ENCODE measurements at regions not wholly inside any gene's neighbourhood (a gene's known extent, or its start where the extent isn't known, plus 50 kb on each side); places are given as distances from the start of the nearest gene placed in this dataset.

DNA sequence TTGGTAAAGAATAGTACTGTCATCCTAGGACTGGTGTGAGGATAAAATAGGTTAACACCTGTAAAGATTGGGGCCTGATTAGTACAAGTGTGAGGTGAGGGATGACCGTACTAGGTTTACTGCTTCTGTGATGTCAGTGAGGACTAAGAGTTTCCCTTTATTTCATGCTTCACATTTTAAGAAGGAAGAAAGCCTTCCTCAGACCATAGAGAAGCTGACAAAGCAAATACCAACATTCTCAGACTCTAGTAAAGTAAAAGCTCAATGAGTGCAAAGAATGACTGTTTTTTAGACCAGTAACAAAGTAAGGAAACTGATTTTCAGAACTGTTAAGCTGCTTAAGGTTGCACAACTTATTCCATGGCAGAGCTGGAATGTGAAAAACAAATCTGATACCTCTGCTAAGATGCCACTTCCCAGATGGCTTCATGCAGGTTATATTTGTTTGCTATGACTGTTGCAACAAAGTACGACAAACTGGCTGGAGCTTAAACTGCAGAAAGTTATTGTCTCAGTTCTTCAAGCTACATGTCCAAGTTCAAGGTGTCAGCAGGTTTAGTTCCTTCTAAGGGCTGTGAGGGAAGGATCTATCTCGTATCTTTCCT, 354.9 kb downstream of the RSL24D1 start:
- H3K36me3 Mint-ChIP-seq: peaks cover 3% of the 10 kb centered on the region
- H3K27ac Mint-ChIP-seq: no peak overlapping the region
- H3K9me3 Mint-ChIP-seq: peaks cover 0 to 2% (median 2%) of the 10 kb centered on the region in 3 donors
- no peaks in the 10 kb centered on the region for H3K27me3 Mint-ChIP-seq
- H3K4me1 Mint-ChIP-seq: no peaks in the 10 kb centered on the region
- no peak overlapping the region for H3K4me3 Mint-ChIP-seq

DNA sequence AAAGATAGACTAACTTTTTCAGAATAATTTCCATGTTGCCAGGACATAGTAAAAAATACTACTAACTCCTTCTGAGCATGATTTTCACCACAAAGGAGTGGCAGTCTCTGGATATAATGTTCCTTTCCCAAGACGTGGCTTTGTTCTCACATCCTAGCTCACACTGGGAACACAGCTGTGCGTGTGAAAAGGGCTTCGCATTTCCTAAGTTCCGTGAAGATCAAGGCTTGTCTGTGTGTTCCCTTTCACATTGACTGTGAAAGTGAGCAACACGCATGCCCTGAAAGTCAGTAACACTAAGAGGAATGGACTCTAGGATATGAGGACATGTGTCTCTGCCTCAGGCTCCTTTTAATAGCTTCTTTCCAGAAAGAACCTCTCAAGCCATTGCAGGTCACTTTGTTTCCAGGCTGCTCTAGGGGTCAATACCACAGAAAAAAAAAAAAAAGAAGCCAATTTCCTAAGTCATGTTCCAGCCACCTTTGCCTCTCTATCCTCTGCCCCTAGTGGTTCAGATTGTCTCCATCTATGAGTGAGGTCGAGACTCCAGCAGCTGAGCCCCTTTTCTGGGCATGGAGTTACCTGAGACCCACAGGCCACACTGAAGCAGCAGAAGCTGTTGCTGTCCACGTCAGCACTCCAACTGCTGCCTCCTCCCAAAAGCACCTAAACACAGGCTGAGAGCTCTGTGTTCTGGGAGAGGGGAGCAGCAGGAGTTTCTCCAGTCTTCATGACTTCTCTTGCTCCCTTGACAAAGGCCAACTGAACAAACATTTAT, 355.9 kb downstream of the RSL24D1 start:
- no peak overlapping the region for H3K4me3 Mint-ChIP-seq
- peaks cover 0 to 2% (median 0%) of the 10 kb centered on the region in 3 donors for H3K9me3 Mint-ChIP-seq
- peaks cover 3% of the 10 kb centered on the region for H3K36me3 Mint-ChIP-seq
- H3K27me3 Mint-ChIP-seq: no peaks in the 10 kb centered on the region
- no peaks in the 10 kb centered on the region for H3K4me1 Mint-ChIP-seq
- H3K27ac Mint-ChIP-seq: no peak overlapping the region

DNA sequence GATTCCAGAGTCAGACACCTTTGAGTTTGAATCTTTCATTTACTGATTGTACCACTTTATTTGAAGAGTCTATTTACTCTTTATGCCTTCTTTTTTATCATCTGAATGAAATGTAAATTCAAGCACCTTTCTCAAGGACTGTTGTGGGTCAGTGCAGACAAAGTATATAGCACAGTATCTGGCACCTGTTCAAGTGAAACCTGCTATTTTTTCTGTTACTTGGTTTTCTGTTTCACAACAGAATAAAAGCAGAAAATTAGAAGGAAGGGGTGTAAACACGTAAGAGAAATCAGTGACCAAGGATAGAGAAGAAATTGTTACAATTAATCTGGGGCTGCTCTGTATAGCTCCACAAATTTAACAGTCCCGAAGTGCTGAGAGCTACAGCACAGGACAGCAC, 357.4 kb downstream of the RSL24D1 start:
- Mint-ChIP-seq H3K4me3 (no peak overlapping the region), H3K9me3 (peaks cover 0 to 2% (median 0%) of the 10 kb centered on the region in 3 donors), H3K4me1 (no peaks in the 10 kb centered on the region), H3K27me3 (no peaks in the 10 kb centered on the region), H3K27ac (no peak overlapping the region), H3K36me3 (peaks cover 3% of the 10 kb centered on the region)

DNA sequence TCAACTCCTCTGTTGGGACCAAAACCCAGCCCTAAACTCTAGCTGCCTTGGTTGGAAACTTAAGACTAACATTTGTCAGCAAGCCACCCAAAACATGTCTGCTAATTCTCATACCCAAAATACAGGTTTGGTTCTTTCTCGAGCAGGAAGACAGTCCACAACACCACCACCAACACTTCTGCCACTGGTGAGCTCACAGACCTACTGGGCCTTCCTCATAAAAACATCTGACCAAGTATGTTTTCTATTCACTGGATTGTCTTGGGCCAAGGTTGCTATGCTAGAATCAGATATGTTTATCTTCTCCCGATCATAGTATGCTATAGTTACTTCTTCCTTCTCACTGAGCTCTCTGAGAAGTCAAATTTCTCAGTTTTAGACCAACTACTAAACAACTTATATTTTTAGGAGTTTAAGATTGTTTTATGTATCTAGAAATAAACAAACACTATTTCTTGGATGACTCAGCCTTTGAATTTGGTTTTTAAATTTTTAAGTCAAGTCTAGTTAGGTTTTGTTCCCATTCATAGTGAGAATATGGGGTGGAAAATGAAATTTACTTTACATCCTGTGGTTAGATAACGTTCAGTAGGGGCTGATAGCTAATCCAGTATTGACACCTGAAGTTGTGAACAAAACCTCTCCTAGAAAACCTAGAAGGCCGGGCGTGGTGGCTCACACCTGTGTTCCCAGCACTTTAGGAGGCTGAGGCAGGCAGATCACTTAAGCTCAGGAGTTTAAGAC, 360.5 kb downstream of the RSL24D1 start:
- Mint-ChIP-seq H3K27me3 (no peaks in the 10 kb centered on the region), H3K9me3 (peaks cover 0 to 2% (median 0%) of the 10 kb centered on the region in 3 donors), H3K4me1 (no peaks in the 10 kb centered on the region), H3K4me3 (no peak overlapping the region), H3K36me3 (peaks cover 3% of the 10 kb centered on the region), H3K27ac (no peak overlapping the region)

DNA sequence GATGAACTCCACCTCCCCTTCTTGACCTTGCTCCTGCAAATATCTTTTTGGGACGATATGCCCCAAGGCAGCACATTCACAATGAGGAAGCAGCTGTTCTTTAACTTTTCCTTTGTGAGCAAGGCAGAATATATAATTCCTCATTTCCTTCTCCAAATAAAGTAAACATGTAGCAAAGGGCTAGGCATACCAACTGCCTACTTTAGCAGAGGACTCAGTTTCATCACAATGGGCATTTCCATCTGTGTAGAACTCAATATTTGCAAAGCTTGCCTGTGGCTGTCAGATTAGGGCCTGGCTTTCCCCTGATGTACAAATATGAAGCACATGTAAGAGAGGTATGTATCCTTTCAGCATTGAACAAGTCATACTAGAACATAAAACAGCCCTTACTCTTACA, 366.9 kb downstream of the RSL24D1 start:
- Mint-ChIP-seq H3K4me1 (no peaks in the 10 kb centered on the region), H3K36me3 (no peaks in the 10 kb centered on the region), H3K27me3 (no peaks in the 10 kb centered on the region), H3K4me3 (no peak overlapping the region), H3K27ac (no peak overlapping the region), H3K9me3 (peaks cover 0 to 6% (median 2%) of the 10 kb centered on the region in 3 donors)

DNA sequence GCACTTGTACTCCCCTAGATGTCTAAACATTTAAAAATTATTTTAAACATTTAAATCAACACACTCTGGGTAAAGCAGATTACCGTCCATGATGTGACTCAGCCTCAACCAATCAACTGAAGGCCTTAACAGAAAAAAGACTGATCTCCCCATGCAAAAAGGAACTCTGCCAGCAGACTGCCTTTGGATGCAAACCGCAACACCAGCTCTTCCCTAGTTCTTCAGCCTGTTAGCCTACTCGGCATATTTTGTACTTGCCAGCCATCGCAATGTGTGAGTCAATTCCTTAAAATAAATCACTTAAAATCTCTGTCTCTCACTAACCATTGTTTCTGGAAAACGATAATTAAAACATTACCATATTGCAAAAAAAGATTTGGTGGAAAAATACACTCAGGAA, 375.9 kb downstream of the RSL24D1 start:
- Mint-ChIP-seq H3K27ac (no peak overlapping the region), H3K4me3 (no peak overlapping the region), H3K36me3 (no peaks in the 10 kb centered on the region), H3K4me1 (no peaks in the 10 kb centered on the region), H3K27me3 (no peaks in the 10 kb centered on the region), H3K9me3 (peaks cover 2 to 12% (median 3%) of the 10 kb centered on the region in 3 donors)

DNA sequence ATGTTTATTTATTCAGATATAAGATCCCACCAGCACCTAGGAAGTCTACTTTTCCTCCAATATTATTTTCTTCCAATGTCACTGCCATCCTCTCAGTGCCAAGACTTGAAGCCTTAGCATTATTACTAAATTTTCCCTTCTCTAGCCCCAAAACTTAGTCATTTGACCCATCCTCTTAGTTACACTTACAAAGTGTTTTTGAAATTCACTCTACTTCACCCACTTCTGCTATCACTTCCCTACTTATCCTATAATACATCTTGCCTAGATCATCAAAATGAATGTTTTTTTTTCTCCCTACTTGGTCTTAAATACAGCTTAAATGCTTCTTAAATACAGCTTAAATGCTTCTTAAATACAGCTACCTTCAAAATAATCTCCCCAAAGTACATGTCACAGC, 376.6 kb downstream of the RSL24D1 start:
- H3K9me3 Mint-ChIP-seq: peaks cover 0 to 12% (median 3%) of the 10 kb centered on the region in 3 donors
- H3K4me1 Mint-ChIP-seq: no peaks in the 10 kb centered on the region
- no peak overlapping the region for H3K27ac Mint-ChIP-seq
- no peaks in the 10 kb centered on the region for H3K36me3 Mint-ChIP-seq
- no peak overlapping the region for H3K4me3 Mint-ChIP-seq
- no peaks in the 10 kb centered on the region for H3K27me3 Mint-ChIP-seq

DNA sequence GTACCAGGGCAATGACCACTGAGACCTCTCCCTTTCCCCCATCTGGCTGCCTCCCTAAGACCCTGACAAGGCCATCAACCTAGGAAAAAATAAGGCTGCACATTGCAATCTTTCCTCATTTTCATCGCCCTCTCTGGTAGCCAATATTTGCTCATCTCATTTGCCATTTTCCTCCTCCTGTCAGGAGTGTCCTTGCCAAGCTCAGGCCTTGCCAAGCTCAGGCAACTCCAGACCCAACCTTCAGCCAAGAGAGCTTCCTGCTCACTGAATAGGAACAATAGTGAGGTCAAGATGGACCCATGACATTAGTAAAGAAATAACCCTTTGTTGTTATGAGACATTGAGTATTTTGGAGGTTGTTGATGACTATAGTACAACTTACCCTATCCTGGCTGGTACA, 380.3 kb downstream of the RSL24D1 start:
- Mint-ChIP-seq H3K9me3 (peaks cover 3 to 17% (median 7%) of the 10 kb centered on the region in 3 donors), H3K27ac (peak overlapping the region in 1 of 3 donors; percentile 42), H3K27me3 (no peaks in the 10 kb centered on the region), H3K4me3 (no peak overlapping the region), H3K36me3 (no peaks in the 10 kb centered on the region), H3K4me1 (no peaks in the 10 kb centered on the region)

DNA sequence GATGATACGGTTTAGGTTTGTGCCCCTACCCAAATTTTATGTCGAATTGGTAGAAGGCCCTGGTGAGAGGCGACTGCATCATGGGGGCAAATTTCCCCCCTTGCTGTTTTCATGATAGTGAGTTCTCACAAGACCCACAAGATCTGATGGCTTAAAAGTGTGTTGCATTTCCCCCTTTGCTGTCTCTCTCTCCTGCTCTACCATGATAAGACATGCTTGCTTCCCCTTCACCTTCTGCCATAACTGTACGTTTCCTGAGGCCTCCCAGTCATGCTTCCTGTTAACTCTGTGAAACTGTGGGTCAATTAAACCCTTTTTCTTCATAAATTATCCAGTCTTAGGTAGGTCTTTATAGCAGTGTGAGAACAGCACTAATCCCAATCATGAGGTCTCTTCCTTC, 381.2 kb downstream of the RSL24D1 start:
- H3K4me3 Mint-ChIP-seq: no peak overlapping the region

DNA sequence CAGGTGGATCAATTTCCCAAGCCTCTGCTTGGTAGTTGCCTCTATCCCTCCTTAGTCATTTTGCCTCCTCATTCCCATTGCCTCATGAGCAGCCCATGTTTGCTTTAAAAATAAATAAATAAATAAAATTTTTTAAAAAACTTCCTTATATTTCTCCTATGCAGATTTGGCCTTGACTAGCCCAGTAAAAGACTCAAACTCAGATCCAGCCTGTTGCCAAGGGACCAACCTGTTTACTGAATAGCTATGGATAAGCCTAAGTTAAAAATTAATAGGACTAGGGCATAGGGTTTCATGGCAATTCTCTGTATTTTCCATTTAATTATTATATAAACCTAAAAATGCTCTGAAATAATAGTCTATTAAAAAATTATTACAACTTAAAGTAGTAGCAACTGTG, 384.4 kb downstream of the RSL24D1 start:
- H3K27ac Mint-ChIP-seq: no peak overlapping the region
- H3K9me3 Mint-ChIP-seq: peaks cover 0 to 16% (median 10%) of the 10 kb centered on the region in 3 donors
- no peak overlapping the region for H3K4me3 Mint-ChIP-seq
- no peaks in the 10 kb centered on the region for H3K36me3 Mint-ChIP-seq
- H3K27me3 Mint-ChIP-seq: no peaks in the 10 kb centered on the region
- no peaks in the 10 kb centered on the region for H3K4me1 Mint-ChIP-seq

More for the DNA sequence above, 381.2 kb downstream of the RSL24D1 start:
- Mint-ChIP-seq H3K9me3 (peaks cover 3 to 15% (median 8%) of the 10 kb centered on the region in 3 donors), H3K4me1 (no peaks in the 10 kb centered on the region), H3K27ac (no peak overlapping the region), H3K36me3 (no peaks in the 10 kb centered on the region), H3K27me3 (no peaks in the 10 kb centered on the region)

DNA sequence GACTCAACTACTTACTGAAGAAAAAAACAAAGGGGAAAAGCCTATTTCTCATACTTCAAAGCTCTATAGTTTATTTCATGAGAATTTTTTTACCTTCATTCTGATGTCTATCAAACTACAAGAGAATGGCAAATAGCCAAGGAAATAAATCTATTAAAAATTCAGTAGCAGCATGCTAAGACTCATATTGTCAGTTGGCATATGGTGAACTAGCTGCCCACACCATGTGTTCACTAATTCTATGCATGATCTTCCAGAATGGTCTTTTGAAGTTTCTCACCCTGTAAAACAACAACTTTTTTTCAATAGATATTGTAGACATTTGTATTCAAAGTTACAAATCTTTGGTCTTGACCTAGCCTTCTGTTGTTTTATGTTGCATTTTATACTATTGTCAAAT, 386.2 kb downstream of the RSL24D1 start:
- Mint-ChIP-seq H3K4me3 (no peak overlapping the region), H3K4me1 (no peaks in the 10 kb centered on the region), H3K36me3 (no peaks in the 10 kb centered on the region), H3K9me3 (peaks cover 0 to 16% (median 10%) of the 10 kb centered on the region in 3 donors), H3K27ac (no peak overlapping the region), H3K27me3 (no peaks in the 10 kb centered on the region)

DNA sequence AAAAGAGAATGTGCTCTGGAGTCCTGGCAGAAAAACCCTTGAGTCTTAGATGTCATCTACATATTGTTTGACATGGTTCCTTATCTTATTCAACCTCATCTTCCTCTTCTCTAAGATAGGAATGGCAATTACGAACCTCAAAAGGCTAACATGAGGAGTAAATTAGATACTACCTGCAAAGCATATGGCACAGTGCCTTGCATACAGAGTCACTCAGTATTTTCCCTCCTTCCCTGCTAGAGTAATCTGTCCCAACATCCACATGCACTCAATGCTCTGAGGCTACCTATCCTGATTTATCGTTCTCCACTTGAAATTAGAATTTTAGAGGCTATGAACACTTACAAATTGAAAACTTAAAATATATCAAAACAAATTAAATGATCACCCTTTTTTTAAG, 386.7 kb downstream of the RSL24D1 start:
- H3K4me1 Mint-ChIP-seq: no peaks in the 10 kb centered on the region
- no peaks in the 10 kb centered on the region for H3K27me3 Mint-ChIP-seq
- H3K4me3 Mint-ChIP-seq: no peak overlapping the region

DNA sequence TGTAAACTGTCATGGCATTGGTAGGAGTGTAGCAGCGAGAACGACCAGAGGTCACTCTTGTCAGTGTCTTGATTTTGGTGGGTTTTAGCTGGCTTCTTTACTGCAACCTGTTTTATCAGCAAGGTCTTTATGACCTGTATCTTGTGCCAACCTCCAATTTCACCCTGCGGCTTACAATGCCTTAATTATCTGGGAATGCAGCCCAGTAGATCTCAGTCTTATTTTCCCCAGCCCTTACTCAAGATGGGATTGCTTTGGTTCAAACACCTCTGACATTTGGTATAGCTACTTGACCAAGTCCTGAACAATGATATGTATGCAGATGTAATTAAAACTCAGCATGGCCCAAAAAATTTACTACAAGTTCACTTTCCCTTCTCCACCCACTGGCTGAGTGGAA, 388.4 kb downstream of the RSL24D1 start:
- Mint-ChIP-seq H3K27ac (no peak overlapping the region), H3K9me3 (peaks cover 0 to 9% (median 5%) of the 10 kb centered on the region in 3 donors), H3K27me3 (no peaks in the 10 kb centered on the region), H3K36me3 (no peaks in the 10 kb centered on the region), H3K4me3 (no peak overlapping the region), H3K4me1 (peaks cover 0 to under 1% (median 0%) of the 10 kb centered on the region in 3 donors)

More for the DNA sequence above, 386.7 kb downstream of the RSL24D1 start:
- Mint-ChIP-seq H3K36me3 (no peaks in the 10 kb centered on the region), H3K27ac (no peak overlapping the region), H3K9me3 (peaks cover 0 to 16% (median 10%) of the 10 kb centered on the region in 3 donors)

DNA sequence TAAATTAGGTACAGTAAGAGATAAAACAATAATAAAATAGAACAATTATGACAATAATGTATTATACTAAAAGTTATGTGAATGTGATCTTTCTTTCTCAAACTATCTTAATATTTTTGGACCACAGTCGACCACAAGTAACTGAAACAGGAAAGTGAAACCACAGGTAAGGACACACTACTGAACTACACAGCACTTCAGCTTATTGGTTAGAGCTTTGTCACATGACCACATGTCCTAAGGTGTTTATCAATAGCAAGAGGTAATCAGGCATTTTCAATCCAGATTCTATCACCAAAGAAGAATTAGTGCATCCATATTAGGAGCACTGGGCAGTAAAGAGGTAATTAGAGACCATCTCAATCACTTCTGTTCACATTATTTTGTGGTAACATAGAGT, 392.8 kb downstream of the RSL24D1 start:
- Mint-ChIP-seq H3K4me1 (peaks cover 0 to 8% (median 3%) of the 10 kb centered on the region in 3 donors), H3K4me3 (no peak overlapping the region), H3K36me3 (no peaks in the 10 kb centered on the region)

DNA sequence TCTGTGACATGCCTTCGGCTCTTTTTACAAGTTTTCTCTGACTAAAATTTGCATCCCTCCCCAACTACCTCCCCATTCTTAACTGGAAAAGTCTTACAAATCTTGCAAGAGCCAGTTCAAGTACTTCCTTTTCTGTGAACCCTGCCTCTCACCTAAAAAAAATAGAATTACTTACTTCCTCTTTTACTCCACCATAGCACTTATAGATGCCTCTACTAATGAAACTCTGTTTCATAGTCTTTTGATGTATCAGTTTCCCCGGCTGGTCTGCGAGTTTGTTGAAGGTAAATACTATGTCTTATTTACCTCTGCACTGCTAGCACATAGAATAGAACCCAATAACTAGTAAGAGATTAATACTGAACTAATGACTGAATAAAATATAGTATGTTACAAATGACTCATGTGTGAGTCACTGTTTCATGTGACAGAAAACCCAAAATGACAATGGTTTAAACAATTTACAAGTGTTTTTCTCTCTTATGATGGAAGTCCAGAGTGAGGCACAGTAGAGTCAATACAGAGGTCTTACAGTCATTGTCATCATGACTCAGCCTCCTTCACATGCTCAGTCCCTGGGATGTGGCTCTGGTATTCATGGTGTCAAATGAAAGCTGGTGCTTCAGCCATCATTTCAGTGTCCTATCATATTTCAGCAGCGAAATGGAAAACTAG, 393.5 kb downstream of the RSL24D1 start:
- Mint-ChIP-seq H3K27me3 (no peaks in the 10 kb centered on the region), H3K4me1 (peaks cover 0 to 8% (median 3%) of the 10 kb centered on the region in 3 donors), H3K27ac (no peak overlapping the region), H3K4me3 (no peak overlapping the region), H3K9me3 (no peaks in the 10 kb centered on the region), H3K36me3 (no peaks in the 10 kb centered on the region)

More for the DNA sequence above, 392.8 kb downstream of the RSL24D1 start:
- Mint-ChIP-seq H3K27me3 (no peaks in the 10 kb centered on the region), H3K9me3 (no peaks in the 10 kb centered on the region), H3K27ac (no peak overlapping the region)
